ENCODE measurements at regions not wholly inside any gene's neighbourhood (a gene's known extent, or its start where the extent isn't known, plus 50 kb on each side); places are given as distances from the start of the nearest gene placed in this dataset.

GRCh38 chr20:24779131-24779530, 169.9 kb upstream of the CST7 start:
- TF ChIP-seq, protein P1, sequence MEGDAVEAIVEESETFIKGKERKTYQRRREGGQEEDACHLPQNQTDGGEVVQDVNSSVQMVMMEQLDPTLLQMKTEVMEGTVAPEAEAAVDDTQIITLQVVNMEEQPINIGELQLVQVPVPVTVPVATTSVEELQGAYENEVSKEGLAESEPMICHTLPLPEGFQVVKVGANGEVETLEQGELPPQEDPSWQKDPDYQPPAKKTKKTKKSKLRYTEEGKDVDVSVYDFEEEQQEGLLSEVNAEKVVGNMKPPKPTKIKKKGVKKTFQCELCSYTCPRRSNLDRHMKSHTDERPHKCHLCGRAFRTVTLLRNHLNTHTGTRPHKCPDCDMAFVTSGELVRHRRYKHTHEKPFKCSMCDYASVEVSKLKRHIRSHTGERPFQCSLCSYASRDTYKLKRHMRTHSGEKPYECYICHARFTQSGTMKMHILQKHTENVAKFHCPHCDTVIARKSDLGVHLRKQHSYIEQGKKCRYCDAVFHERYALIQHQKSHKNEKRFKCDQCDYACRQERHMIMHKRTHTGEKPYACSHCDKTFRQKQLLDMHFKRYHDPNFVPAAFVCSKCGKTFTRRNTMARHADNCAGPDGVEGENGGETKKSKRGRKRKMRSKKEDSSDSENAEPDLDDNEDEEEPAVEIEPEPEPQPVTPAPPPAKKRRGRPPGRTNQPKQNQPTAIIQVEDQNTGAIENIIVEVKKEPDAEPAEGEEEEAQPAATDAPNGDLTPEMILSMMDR (IDR thresholded peaks at IDR 0.05 in 8 of 11, conservative IDR thresholded peaks at IDR 0.05 in 3 of 11): no peak
- no peak for TF ChIP-seq POLR2AphosphoS5 (IDR thresholded peaks at IDR 0.05)
- TF ChIP-seq POLR2A (IDR thresholded peaks at IDR 0.05): no peak
